K562 (cell line): ENCODE measurements at regions not wholly inside any gene's neighbourhood (a gene's known extent, or its start where the extent isn't known, plus 50 kb on each side); places are given as distances from the start of the nearest gene placed in this dataset.

Experiments used
- ATF2 ChIP-seq: sonication (generic); formaldehyde crosslinking; IDR thresholded peaks from 2 replicates; pipeline ENCODE4 v1.8.1; 2022; ENCODE audit warnings: missing genetic modification reagents
- HCFC1 ChIP-seq: IDR thresholded peaks from 2 replicates; pipeline ENCODE4 v1.6.1; 2012; ENCODE audit warnings: low read depth, low read length, improper control_type of control experiment
- ZBTB2 ChIP-seq: fragments of 450-650 bp; IDR thresholded peaks from 2 replicates; pipeline ENCODE4 v1.6.1; 2016; ENCODE audit warnings: antibody characterized with exemption
- ZNF263 ChIP-seq: sonication (generic); formaldehyde crosslinking; IDR thresholded peaks from 2 replicates; pipeline ENCODE4 v1.8.0; 2022; ENCODE audit warnings: mild to moderate bottlenecking, missing genetic modification reagents, borderline replicate concordance
- TF ChIP-seq, protein P1 (sequence below): sonication (generic); formaldehyde crosslinking; IDR thresholded peaks from 2 replicates; pipeline ENCODE4 v1.8.0; 2022; ENCODE audit warnings: mild to moderate bottlenecking, missing genetic modification reagents

- TF ChIP-seq ZBTB2, result no peak
- no peak for TF ChIP-seq ZNF263
- no peak for TF ChIP-seq ATF2 (CRISPR knock-in tag)
- TF ChIP-seq, protein P1, sequence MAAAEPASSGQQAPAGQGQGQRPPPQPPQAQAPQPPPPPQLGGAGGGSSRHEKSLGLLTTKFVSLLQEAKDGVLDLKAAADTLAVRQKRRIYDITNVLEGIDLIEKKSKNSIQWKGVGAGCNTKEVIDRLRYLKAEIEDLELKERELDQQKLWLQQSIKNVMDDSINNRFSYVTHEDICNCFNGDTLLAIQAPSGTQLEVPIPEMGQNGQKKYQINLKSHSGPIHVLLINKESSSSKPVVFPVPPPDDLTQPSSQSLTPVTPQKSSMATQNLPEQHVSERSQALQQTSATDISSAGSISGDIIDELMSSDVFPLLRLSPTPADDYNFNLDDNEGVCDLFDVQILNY (CRISPR knock-in tag), result no peak
- no peak for TF ChIP-seq HCFC1
Observed at GRCh38 chr4:15143551-15143950, 141.3 kb downstream of the CPEB2 start.
